GM12874 (cell line): ENCODE measurements at regions not wholly inside any gene's neighbourhood (a gene's known extent, or its start where the extent isn't known, plus 50 kb on each side); places are given as distances from the start of the nearest gene placed in this dataset.

Experiments used
- TF ChIP-seq, protein P1 (sequence below): IDR thresholded peaks from 2 replicates; pipeline ENCODE4 v1.5.1; 2011; ENCODE audit warnings: low read depth, mild to moderate bottlenecking, control low read depth, low read length, moderate library complexity; ENCODE audit not compliant: insufficient read depth

DNA sequence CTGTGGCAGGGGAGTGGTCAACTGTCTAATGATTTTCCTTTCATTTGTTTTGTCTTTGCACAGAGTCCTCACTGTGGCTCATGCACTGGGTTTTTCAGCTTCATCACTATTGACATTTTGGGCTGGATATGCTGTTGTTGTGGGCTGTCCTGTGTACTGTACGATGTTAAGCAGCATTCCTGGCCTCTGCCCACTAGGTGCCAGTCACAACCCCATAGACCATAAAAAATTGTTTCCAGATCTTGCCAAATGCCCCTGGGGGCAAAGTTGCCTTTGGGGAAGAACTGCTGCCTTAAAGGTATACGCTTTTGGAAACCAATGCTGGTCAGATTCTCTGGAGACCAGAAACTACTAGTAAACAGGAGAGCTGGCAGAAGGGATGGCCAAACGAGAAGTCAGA is 310.4 kb downstream of the SPRY2 start:
- TF ChIP-seq, protein P1, sequence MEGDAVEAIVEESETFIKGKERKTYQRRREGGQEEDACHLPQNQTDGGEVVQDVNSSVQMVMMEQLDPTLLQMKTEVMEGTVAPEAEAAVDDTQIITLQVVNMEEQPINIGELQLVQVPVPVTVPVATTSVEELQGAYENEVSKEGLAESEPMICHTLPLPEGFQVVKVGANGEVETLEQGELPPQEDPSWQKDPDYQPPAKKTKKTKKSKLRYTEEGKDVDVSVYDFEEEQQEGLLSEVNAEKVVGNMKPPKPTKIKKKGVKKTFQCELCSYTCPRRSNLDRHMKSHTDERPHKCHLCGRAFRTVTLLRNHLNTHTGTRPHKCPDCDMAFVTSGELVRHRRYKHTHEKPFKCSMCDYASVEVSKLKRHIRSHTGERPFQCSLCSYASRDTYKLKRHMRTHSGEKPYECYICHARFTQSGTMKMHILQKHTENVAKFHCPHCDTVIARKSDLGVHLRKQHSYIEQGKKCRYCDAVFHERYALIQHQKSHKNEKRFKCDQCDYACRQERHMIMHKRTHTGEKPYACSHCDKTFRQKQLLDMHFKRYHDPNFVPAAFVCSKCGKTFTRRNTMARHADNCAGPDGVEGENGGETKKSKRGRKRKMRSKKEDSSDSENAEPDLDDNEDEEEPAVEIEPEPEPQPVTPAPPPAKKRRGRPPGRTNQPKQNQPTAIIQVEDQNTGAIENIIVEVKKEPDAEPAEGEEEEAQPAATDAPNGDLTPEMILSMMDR, result peak; percentile 33; the same call in 1 of the 2 replicates

DNA sequence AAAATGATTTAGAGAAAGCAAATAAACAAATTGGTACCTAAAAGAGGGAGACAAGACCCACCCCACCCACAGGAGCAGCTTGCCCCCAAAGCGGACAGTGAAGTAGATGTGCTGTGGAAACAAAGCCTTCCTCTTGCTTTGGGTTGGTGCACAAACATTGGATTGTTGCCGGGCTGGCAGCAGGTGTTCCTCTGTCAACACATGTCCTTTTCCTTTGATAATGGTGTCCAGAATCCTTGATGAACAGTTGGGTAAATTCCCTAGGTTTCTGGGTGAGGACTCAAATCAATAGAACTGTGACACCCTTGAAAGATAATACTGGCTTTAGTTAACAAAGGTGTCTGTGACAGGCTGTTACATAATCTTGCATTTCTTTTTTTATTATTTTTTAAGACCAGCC is 311.8 kb downstream of the SPRY2 start:
- TF ChIP-seq, protein P1, result no peak

DNA sequence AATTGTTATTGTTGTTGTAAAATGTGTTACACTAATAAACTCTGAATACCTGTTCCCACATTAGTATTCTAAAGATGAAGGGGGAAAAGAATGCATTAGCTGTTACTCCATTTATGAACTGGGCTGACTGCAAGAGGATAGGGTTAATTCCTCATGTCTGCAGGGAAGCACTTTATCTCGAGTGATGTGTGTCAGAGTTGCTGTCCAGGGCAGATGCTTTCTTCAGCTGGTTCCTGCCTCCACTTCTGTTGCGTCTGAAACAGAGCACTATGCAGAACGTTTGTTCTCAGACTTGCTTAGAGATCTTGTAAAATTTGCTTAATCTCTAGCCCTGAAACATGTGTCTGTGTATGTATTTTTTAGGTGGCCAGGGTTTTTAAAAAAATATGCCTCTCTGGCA is 318.8 kb downstream of the SPRY2 start:
- TF ChIP-seq, protein P1, result no peak

DNA sequence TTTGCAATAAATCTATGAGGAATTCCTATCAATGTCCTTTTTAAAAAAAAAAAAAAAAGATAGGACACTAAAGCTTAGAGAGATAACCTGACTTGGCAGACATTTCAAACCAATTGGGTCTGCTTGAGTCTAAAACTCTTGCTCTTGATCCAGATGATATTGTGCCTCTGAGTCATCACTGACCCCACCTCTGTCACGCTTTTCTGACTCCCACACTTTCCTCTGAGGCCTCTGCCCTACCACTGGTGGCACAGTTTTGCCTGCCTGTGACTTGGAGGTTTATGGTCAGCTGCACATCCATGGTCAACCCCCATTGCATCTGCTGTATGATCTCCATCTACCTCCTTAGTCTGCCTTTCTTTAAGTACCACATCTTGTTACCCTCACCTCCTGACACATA is 328.7 kb downstream of the SPRY2 start:
- TF ChIP-seq, protein P1, result no peak

DNA sequence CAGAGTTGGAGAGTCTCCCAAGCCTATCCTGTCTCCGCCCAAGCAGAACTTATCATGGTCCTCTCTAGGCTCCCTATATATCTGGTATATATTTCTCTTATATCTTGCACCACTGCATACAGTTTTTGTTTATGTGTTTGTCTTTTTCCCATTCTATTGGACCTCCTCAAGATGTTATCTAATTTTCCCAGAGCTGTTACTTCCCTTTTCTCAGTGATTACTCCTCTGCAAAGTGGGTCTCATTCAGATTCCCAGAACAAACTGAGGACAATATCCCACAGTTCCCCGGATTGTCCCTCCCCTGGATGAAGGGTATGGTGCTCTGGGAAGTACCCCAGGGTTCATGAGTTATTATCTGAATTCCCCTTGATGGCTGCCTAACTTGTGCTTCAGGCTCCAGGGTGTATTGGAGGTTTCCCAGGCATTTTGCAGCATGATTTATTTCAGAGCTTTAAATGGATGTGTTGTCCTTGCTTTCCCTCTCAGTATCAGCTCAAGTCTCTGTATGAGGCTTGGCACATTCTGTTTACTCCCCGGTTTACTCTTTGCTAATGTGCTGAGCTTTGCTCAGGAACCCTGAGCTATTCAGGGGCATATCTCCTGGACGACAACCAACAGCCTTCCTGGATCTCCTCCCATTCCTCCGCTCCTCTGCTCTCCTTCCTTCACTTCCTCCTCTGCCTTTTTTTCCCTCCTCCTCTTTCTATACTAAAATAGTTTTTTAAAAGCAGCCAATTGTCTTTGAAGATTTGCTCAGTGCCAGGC is 329.3 kb downstream of the SPRY2 start:
- TF ChIP-seq, protein P1, result no peak

DNA sequence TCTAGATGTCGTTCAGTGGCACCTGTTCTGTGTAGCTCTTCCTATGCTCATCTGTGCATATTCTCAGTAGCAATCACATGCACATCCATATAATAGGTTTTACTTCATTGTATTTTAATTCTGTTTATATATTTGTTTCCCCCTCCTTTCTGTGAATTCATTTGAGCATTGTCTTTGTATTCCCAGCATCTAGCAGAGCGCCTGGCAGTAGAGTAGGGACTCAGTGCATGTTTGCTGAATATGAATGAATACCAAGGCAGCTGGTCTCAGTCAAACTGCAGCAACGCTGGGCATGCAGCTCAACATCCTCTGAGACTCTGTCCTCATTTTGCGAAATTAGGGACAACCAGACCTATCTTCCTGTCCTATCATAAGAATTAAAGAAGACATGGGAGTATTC is 330.1 kb downstream of the SPRY2 start:
- TF ChIP-seq, protein P1, result no peak

DNA sequence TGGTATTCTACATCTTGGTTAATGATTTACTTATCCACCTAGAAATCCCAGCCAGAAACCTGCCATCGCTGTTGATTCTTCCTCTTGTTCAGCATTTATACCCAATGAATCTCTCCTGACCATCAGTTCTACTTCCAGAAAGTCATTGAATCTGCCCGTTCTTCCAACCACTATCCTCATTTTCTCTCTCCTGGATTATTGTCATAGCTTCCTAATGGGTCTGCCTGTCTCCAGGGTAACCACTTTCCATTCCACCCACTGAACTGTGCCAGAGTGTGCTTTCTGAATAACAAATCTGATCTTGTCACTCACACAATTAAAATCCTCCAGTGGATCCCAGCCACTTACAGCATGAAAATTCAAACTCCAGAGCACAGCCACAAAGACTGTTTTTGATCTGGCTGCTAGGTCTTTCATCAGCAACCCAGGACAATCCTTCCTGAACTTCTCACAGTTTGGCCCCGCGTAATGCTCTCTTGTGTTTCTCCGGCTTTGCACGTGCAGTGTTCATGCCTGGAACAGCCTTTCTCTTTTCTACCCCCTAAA is 330.6 kb downstream of the SPRY2 start:
- TF ChIP-seq, protein P1, result no peak
